Coronary artery (tissue), 2 donors: ENCODE measurements at regions not wholly inside any gene's neighbourhood (a gene's known extent, or its start where the extent isn't known, plus 50 kb on each side); places are given as distances from the start of the nearest gene placed in this dataset.

ENCODE experiments used
- DNase-seq: peaks from one replicate; pipeline ENCODE4 v3.0.0-alpha.2; 2017; ENCODE audit warnings: low spot score
- H3K27ac ChIP-seq, 2 donors: fragments of 200-600 bp; sonication (generic); one replicate each; pipeline ENCODE4 v1.5.1; 2016 to 2019
- H3K4me3 ChIP-seq: fragments of 200-600 bp; sonication (generic); 2 replicates; pipeline ENCODE4 v1.5.1; 2016; ENCODE audit warnings: mild to moderate bottlenecking, moderate library complexity
- TF ChIP-seq, protein P1 (sequence below): fragments of 200-600 bp; sonication (generic); IDR thresholded peaks from one replicate; pipeline ENCODE4 v1.5.1; 2019; ENCODE audit warnings: antibody characterized with exemption

- H3K27ac ChIP-seq = no peak overlapping the region
- no peak overlapping the region for H3K4me3 ChIP-seq
- TF ChIP-seq, protein P1, sequence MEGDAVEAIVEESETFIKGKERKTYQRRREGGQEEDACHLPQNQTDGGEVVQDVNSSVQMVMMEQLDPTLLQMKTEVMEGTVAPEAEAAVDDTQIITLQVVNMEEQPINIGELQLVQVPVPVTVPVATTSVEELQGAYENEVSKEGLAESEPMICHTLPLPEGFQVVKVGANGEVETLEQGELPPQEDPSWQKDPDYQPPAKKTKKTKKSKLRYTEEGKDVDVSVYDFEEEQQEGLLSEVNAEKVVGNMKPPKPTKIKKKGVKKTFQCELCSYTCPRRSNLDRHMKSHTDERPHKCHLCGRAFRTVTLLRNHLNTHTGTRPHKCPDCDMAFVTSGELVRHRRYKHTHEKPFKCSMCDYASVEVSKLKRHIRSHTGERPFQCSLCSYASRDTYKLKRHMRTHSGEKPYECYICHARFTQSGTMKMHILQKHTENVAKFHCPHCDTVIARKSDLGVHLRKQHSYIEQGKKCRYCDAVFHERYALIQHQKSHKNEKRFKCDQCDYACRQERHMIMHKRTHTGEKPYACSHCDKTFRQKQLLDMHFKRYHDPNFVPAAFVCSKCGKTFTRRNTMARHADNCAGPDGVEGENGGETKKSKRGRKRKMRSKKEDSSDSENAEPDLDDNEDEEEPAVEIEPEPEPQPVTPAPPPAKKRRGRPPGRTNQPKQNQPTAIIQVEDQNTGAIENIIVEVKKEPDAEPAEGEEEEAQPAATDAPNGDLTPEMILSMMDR = no peak
- no peak for DNase-seq
These were observed 93.5 kb upstream of the MRI1 start for GRCh38 chr19:13670846-13671245.

- no peak for DNase-seq
- no peak overlapping the region for H3K27ac ChIP-seq
- TF ChIP-seq, protein P1 = no peak
- H3K4me3 ChIP-seq = no peak overlapping the region
These were observed 94.5 kb upstream of the MRI1 start for GRCh38 chr19:13669780-13670355.

DNA sequence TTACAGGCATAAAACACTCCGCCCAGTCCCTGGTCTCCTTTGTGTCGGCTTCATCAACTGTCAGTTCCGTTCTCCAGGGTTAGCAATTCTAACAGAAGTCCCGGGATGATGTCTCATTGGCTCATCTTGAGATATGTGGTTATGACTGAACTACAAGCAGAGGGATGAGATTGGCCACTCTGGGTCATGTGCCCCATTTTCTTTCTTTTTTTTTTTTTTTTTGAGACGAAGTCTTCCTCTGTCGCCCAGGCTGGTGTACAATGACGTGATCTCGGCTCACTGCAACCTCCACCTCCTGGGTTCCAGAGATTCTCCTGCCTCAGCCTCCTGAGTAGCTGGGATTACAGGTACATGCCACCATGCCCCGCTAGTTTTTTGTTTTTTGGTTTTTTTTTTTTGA is 95.4 kb upstream of the MRI1 start:
- H3K4me3 ChIP-seq = no peak overlapping the region
- TF ChIP-seq, protein P1 = no peak
- H3K27ac ChIP-seq = no peak overlapping the region
- DNase-seq = no peak

DNA sequence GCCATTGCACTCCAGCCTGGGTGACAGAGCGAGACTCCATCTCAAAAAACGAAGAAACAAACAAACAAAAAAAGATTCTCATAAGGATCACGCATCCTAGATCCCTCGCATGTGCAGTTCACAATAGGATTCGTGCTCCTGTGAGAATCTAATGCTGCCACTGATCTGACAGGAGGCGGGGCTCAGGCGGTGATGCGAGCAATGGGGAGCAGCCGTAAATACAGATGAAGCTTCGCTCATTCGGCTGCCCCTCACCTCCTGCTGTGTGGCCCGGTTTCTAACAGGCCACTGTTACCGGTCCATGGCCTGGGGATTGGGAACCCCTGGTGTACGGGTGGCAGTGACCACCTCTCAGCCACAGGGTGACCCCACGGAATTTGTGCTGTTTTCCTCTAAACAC is 98.2 kb upstream of the MRI1 start:
- Histone ChIP-seq H3K27ac (no peak overlapping the region), H3K4me3 (no peak overlapping the region)
- TF ChIP-seq, protein P1 = no peak
- DNase-seq = no peak

GRCh38 chr19:13665125-13665905 is 99.0 kb upstream of the MRI1 start:
- no peak overlapping the region for H3K4me3 ChIP-seq
- TF ChIP-seq, protein P1 = no peak
- DNase-seq = no peak
- H3K27ac ChIP-seq = no peak overlapping the region

DNA sequence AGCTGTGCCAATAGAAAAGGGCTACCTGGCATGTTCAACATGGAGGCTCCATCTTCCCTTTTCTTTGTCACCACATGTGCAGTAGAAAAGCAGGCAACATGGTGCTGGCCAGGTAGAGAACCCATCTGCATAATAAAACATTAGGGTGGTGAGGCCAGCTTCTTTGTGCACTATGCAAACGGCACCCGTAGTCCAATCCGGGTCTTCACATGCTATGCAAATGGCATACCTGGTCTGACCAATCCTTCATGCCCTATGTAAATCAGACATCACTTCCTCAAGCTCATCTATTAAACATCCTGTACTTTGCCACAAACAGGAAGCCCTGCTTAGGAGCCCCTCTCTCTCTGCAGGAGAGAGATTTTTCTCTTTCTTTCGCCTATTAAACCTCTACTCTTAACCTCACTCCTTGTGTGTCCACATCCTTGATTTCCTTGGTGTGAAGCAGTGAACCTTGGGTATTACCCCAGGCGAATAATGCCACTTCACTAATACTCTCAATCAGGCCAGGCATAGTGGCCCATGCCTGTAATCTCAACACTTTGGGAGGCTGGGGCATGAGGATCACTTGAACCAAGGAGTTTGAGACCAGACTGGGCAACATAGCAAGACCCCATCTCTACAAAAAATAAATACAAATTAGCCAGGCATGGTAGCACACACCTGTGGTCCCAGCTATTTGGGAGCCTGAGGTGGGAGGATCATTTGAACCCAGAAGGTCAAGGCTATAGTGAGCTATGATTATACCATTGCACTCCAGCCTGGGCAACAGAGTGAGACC is 111.3 kb upstream of the MRI1 start:
- Histone ChIP-seq H3K27ac (no peak overlapping the region), H3K4me3 (no peak overlapping the region)
- no peak for DNase-seq
- TF ChIP-seq, protein P1 = no peak
